GM19193 (cell line): ENCODE measurements at regions not wholly inside any gene's neighbourhood (a gene's known extent, or its start where the extent isn't known, plus 50 kb on each side); places are given as distances from the start of the nearest gene placed in this dataset.

Experiments used
- POLR2A ChIP-seq: IDR thresholded peaks from 4 replicates; pipeline ENCODE4 v1.6.1; 2011; ENCODE audit not compliant: insufficient read depth, insufficient read length; ENCODE audit errors: extremely low read depth

DNA sequence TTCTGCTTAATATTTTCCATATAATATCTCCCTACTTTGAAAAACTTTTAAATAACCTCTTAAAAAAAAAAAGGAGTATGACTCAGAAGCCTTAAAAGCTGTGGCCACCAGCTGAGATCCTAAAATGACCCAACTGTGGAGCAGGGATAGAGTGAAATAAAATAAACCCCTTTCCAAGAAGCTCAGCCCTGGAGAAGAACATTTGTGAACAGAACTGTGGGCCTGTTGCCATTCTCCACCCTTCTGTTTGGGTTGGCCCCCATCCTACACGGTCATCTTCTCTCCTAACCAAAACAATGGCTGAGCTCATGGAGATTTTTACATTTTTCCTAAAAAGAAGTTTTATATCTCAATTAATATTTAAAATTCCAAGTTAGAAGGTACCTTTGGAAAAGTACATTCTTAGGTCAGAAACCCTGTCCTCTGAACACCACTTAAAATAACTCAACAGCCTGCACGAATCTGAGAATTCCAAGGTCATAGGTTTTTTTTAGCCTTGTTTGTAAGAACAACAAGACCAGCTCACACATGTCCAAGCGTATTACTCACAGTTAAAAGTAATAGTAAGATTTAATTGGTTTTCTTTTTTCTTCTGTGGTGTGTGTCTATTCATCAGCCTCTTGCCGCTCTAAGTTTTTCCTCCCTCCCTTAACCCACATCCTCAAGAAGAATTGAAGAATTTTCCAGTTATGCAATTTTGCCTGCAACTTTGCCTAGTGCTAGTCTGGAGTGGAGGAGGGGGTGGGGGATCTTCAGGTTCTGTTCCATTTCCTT, 107.7 kb upstream of the ERRFI1 start:
- TF ChIP-seq POLR2A, result no peak

DNA sequence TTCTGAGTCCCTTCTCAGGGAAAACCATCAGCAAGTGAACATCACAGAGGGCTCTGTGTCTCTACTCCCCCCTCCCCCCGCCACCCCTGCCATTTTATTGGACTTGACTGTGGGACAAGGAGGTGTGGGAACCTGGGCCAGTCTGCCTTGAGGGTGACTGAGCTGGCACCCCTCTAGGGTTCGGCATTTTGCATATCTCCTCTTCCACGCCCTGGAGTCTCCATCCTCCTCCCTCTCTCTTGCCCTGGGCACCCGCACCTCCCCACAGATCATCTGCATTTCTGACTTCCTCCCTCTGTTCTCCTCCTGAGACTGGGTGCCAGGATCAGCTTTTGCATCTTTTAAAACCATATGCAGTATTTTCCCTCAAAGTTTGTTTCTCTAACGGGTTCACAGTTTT, 107.1 kb upstream of the ERRFI1 start:
- TF ChIP-seq POLR2A, result no peak

DNA sequence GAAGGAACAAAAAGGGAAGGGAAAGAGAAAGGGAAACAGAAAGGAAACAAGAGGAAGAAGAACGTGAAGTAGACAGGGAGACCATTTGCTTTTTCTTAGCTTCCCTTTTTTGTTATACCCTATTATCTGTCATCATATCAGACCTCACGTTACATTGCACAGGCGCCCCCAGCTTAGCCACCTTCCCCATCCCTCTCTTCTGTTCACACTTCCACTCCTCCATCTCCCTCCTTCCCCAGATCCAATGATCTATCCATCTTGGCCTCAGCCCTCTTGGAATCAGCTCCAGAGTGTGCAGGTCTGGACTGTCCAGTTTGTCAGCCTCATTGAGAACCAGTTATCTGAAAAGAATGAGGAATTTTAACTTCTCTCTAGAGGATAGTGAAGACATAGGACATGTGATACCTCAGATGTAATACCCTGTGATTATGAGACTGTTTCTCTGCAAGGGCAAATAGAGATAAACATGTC, 101.1 kb upstream of the ERRFI1 start:
- TF ChIP-seq POLR2A, result no peak

DNA sequence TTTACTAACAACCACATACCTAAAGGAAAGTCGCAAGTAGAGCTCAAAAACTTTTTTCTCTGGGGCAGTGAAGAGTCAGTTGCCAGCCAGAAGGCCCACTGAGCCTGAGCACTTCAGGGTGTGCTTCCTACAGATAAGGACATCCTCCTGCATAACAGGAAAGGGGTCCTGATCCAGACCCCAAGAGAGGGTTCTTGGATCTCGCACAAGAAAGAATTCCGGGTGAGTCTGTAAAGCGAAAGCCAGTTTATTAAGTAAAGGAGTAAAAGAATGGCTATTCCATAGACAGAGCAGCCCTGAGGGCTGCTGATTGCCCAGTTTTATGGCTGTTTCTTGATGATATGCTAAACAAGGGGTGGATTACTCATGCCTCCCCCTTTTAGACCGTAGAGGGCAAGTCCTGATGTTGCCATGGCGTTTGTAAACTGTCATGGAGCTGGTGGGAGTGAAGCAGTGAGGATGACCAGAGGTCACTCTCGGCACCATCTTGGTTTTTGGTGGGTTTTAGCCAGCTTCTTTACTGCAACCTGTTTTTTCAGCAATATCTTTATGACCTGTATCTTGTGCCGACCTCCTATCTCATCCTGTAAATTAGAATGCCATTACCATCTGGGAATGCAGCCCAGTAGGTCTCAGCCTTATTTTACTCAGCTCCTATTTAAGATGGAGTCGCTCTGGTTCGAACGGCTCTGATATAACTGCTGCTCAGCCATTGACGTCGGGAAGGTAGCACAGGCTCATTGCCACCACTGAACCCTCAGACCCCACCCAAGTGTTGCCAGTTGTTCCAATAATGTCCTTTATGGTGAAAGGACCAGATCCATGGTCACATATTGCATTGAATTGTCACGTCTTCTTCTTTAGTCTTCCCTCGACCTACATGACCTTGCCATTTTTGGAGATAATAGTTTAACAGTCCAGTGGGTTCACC, 96.6 kb upstream of the ERRFI1 start:
- TF ChIP-seq POLR2A, result no peak

DNA sequence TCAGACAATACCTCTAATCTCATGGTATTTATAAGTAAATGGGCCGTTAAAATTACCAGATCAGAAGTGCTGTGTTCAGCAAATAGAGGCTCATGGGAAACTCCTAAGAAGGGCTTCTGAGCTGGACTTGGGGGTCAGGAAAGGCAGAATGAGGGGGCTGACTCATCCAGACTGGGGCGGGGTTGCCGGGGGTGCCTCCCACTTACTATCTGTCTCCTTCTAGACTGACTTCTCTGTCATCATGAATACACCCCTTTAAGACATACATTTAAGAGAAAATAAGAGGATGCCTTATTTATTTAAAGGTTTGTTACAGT, 96.0 kb upstream of the ERRFI1 start:
- no peak for TF ChIP-seq POLR2A

DNA sequence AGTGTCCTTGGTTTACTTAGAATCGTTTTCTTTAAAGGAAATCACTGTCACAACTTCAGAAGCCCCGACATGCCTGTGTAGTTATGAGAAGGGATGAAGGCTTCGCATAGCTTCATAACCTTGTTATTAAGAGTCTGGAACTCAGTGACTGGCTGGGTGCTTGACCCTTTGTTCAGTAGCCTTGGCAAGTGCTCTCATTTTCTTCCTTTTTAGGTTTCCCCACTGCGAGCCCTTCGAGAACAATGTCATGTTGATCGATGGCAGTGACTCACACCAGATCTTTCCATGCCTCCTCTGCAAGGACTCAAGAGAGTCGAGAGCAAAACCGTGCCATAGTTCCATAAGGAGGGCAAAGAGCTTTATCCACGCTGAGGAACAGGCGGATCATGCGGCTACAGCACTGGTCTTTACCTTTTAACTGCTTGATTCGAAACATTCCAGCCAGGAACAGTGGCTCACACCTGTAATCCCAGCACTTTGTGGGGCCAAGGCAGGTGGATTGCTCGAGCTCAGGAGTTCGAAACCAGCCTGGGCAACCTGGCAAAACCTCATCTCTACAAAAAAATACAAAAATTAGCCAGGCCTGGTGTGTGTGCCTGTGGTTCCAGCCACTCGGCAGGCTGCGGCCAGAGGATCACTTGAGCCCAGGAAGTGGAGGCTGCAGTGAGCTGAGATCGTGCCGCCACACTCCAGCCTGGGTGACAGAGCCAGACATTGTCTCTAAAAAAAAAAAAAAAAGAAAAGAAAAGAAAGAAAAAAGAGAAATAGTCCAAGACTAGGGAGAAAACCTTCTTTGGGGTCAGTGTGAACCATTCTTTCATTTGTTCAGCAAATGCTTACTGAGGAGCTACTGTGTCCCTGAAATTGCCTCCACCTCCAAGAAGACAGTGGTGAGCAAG, 95.4 kb upstream of the ERRFI1 start:
- TF ChIP-seq POLR2A, result no peak

DNA sequence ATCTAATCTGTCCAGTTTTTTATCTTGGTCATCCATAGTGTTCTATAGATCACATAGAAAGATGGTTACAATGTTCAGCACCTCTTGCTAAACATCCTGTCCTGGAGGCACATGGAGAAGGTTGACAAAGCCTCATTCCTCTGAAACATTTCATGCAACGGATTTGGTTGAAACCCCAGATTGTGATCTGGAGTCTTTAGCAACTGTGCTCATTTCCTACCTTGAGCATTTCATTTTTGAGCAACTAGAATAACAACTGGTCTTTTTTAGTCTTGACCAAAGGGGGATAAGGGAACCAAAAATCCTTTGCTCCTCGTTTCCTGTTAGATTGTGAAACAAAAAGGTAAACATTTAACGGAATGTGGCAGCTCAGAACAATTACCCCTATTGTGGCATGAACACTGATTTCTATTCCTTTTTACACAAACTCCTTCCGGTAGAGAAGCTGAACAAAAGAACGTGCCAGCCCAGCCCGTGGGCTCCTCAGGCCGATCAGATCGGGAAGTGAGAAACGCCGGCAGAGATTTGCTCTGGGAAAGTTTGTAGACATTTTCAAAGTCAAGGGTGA, 94.7 kb upstream of the ERRFI1 start:
- TF ChIP-seq POLR2A, result no peak

DNA sequence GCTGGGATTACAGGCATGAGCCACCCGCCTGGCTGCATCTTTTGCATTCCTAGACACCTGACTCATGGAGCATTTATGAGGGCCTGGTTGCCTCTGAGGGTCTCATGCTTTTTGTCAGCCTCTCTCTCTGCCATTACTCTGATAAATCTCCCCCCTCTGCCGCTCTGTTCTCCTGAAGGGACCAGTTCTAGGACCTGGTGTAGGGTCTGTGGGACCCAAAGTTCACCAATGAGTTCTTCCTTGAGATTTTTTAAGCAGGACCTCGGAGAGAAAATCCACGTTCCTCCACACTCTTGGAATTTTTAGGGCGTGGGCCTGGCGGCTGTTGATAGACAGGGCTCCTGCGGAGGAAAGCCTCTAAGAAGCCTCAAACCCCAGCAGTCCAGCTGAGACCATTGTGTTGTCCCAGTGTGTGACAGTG, 91.9 kb upstream of the ERRFI1 start:
- TF ChIP-seq POLR2A, result no peak

DNA sequence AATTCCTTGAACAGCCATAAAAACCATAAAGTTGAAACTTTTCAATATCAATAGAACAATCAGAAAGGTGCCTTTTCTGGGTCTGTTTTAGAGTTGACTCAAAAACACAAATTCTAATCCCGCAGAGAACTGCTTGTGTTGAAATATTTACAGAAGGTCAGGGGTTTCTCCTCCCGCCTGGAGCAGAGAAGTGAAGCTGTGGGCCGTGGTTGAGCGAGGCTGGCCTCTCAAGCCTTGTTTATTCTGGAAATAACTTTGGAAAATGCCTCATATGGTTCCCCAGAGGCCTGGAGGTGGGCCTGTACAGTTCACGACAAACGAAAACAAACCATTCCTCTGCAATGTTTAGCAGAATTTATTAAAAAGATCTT, 90.8 kb upstream of the ERRFI1 start:
- no peak for TF ChIP-seq POLR2A

DNA sequence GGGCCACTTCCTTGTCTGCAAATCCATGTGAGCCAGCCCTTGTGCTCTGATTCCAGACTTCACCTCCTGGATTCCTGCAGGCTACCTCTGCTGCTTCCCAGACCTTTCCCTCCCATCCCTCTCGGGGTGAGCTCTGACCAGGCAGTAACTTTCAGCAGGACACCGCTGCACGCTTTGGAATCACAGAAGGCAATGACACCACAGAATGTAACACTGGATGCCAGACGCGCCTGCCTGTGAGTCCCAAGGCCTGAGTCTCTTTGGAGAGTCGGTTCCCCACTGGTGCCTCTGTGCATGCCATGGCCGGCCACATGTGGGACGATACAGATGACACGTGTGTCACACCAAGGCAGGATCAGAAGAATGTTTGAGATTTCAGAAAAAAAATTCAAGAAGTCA, 89.7 kb upstream of the ERRFI1 start:
- no peak for TF ChIP-seq POLR2A

DNA sequence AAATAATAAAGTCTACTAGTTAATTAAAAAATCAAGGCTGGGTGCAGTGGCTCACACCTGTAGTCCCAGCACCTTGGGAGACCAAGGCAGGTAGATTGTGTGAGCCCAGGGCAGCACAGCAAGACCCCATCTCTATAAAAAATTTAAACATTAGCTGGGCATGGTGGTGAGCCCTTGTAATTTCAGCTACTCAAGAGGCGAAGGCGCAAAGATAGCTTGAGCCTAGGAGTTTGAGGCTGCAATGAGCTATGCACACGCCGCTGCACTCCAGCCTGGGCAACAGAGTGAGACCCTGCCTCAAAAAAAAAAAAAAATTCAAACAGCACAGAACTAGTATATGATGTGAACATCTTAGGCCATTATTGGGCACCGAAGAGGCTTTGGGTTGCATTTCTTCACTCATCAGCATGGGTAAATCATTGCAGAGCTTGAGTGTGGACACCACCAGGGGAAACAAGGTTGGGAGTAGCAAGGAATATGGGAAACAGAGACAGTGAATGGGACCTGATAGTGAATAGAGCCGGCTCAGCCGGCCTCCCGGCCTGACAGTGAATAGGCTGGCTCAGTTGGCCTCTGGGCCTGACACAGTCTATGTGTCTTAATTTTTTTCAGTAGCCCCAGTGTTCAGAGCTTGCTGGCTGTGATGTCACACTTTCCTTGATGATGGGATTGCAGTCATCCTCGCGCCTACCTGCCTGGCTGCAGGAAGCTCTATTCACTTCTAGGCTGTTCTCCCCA, 89.1 kb upstream of the ERRFI1 start:
- TF ChIP-seq POLR2A, result no peak

DNA sequence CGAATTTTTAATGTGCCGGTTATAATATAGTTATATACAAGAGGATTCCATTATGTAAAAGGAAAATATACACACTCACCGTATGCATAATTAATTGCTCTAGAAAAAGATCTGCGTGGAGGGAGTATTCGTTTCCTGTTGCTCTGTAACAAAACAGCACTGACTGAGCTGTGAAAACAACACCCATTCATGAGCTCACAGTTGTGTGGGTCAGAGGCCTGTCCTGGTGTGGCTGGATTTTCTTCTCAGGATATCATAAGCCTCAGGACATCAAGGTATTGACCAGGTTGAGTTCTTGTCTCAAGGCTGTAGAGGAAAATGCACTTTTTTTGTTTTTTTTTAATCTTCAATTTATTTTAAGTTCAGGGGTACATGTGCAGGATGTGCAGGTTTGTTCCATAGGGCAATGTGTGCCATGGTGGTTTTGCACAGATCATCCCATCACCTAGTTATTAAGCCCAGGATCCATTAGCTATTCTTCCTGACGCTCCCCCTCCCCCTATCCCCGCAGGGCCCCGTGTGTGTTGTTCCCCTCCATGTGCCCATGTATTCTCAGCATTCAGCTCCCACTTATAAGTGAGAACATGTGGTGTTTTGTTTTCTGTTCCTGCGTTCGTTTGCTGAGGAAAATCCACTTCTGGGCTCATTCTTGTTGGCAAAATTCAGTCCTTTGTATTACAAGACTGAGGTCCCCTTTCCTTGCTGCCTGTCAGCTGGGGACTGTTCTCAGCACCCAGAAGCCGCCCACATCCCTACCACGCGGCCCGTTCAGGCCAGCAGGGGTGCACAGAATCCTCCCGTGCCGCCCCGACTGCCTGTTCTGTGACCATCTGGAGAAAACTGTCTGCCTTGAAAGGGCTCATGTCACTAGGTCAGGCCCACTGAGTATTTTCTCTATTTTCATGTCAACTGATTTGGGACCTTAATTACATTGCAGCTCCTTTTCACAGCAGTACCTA, 87.4 kb upstream of the ERRFI1 start:
- TF ChIP-seq POLR2A, result no peak
